PC-3 (cell line): ENCODE measurements at regions not wholly inside any gene's neighbourhood (a gene's known extent, or its start where the extent isn't known, plus 50 kb on each side); places are given as distances from the start of the nearest gene placed in this dataset.

ENCODE experiments used
- EZH2 ChIP-seq: fragments of 300-600 bp; sonication (generic); IDR thresholded peaks from one replicate; pipeline ENCODE4 v1.6.1; 2017; ENCODE audit warnings: antibody characterized with exemption, mild to moderate bottlenecking, low read length; ENCODE audit not compliant: unreplicated experiment
- TF ChIP-seq, protein P1 (sequence below): fragments of 300-600 bp; sonication (generic); conservative IDR thresholded peaks from 2 replicates; pipeline ENCODE4 v1.5.1; 2017; ENCODE audit warnings: antibody characterized with exemption, low read depth, mild to moderate bottlenecking, low read length

DNA sequence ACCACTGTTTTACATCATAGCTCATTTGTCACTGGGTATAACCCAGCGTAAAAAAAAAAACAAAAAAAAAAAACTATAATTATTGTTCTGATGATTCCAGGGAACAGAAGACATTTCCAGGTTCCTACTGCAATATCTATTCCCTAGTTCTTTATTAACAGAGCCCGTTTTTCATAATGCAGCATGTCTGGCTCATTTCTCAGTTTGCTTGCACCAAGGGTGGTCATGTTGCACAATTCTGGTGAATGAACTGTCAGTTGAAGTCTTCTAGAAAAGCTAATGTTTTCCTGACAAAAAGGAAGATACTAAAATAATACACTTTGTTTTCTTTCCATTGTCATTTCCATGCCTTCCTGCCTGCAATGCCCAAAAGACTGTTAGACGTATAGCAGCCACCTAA lies 180.1 kb downstream of the RDH14 start:
- no peak for TF ChIP-seq EZH2
- TF ChIP-seq, protein P1, sequence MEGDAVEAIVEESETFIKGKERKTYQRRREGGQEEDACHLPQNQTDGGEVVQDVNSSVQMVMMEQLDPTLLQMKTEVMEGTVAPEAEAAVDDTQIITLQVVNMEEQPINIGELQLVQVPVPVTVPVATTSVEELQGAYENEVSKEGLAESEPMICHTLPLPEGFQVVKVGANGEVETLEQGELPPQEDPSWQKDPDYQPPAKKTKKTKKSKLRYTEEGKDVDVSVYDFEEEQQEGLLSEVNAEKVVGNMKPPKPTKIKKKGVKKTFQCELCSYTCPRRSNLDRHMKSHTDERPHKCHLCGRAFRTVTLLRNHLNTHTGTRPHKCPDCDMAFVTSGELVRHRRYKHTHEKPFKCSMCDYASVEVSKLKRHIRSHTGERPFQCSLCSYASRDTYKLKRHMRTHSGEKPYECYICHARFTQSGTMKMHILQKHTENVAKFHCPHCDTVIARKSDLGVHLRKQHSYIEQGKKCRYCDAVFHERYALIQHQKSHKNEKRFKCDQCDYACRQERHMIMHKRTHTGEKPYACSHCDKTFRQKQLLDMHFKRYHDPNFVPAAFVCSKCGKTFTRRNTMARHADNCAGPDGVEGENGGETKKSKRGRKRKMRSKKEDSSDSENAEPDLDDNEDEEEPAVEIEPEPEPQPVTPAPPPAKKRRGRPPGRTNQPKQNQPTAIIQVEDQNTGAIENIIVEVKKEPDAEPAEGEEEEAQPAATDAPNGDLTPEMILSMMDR, result no peak
